ENCODE measurements at regions not wholly inside any gene's neighbourhood (a gene's known extent, or its start where the extent isn't known, plus 50 kb on each side); places are given as distances from the start of the nearest gene placed in this dataset.

DNA sequence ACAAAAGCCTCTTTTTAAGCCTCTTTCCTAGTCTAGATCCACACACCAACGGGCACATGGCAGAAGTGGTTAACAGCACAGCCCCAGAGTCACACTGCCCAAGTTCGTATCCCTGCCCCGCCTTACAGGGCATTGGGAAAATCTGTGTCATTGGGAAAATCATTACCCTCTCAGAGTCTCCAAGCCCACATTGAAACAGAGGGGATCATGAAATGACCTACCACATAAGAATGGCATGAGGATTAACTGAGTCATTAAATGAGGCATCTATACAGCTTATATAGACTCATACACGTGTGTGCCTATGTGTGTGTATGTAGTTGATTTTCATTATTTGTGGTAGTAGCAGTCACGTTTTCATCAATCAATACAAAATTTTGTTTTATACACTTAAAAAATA, 469.0 kb upstream of the POU3F3 start:
- DNase-seq (no peak), ATAC-seq (no peak)
- TF ChIP-seq POLR2A (IDR thresholded peaks at IDR 0.05): no peak
- TF ChIP-seq, protein P1, sequence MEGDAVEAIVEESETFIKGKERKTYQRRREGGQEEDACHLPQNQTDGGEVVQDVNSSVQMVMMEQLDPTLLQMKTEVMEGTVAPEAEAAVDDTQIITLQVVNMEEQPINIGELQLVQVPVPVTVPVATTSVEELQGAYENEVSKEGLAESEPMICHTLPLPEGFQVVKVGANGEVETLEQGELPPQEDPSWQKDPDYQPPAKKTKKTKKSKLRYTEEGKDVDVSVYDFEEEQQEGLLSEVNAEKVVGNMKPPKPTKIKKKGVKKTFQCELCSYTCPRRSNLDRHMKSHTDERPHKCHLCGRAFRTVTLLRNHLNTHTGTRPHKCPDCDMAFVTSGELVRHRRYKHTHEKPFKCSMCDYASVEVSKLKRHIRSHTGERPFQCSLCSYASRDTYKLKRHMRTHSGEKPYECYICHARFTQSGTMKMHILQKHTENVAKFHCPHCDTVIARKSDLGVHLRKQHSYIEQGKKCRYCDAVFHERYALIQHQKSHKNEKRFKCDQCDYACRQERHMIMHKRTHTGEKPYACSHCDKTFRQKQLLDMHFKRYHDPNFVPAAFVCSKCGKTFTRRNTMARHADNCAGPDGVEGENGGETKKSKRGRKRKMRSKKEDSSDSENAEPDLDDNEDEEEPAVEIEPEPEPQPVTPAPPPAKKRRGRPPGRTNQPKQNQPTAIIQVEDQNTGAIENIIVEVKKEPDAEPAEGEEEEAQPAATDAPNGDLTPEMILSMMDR (IDR thresholded peaks at IDR 0.05): no peak
- Histone ChIP-seq H3K27ac (no peak overlapping the region), H3K27me3 (peaks cover 0 to 16% (median 0%) of the 10 kb centered on the region in 9 donors), H3K4me1 (no peaks in the 10 kb centered on the region), H3K4me3 (no peak overlapping the region), H3K9me3 (peaks cover 0 to 6% (median 0%) of the 10 kb centered on the region in 12 donors), H3K36me3 (no peaks in the 10 kb centered on the region)
- 78 to 85% (median 84%) methylated on average over 5 of the region's 5 CpGs for WGBS, 4 donors
- intact Hi-C loops (cut with DNase I): no loop called here

DNA sequence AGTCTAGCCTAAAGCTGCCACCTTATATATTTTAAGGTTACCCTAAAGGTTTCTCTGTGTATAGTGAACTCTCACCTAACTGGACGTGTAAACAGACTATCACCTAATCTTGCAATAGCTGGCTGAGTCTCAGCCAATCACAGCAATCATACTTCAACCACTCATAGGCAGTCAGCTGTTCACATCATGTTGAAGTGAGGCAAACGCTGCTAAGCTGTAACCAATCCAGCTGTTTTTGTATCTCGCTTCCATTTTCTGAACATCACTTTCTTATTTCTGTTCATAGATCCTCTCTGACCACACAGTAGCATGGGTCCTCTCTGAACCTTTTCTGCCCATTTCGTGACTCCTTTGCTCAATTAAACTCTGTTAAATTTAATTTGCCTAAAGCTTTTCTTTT, 468.2 kb upstream of the POU3F3 start:
- Histone ChIP-seq H3K4me3 (no peak overlapping the region), H3K27me3 (peaks cover 0 to 16% (median 0%) of the 10 kb centered on the region in 9 donors), H3K36me3 (no peaks in the 10 kb centered on the region), H3K27ac (no peak overlapping the region), H3K9me3 (peaks cover 0 to 6% (median 0%) of the 10 kb centered on the region in 12 donors), H3K4me1 (no peaks in the 10 kb centered on the region)
- WGBS, 4 donors: 54 to 63% (median 58%) methylated on average over 4 of the region's 4 CpGs
- TF ChIP-seq POLR2A (IDR thresholded peaks at IDR 0.05): no peak
- TF ChIP-seq, protein P1 (IDR thresholded peaks at IDR 0.05): no peak
- intact Hi-C loops (cut with DNase I): no loop called here
- no peak for DNase-seq
- no peak for ATAC-seq

GRCh38 chr2:104388296-104388695, 465.6 kb upstream of the POU3F3 start:
- Histone ChIP-seq H3K4me3 (no peak overlapping the region), H3K9me3 (peaks cover 0 to 6% (median 0%) of the 10 kb centered on the region in 12 donors), H3K27me3 (peaks cover 0 to 18% (median 0%) of the 10 kb centered on the region in 9 donors), H3K27ac (no peak overlapping the region), H3K36me3 (no peaks in the 10 kb centered on the region), H3K4me1 (no peaks in the 10 kb centered on the region)
- TF ChIP-seq, protein P1 (IDR thresholded peaks at IDR 0.05): no peak
- TF ChIP-seq POLR2A (IDR thresholded peaks at IDR 0.05): no peak
- ATAC-seq (no peak), DNase-seq (no peak)
- WGBS, 4 donors: 17 to 35% (median 20%) methylated on average over 2 of the region's 2 CpGs
- intact Hi-C loops (cut with DNase I): no loop called here

GRCh38 chr2:104402825-104403224, 451.1 kb upstream of the POU3F3 start:
- ATAC-seq (no peak), DNase-seq (no peak)
- Histone ChIP-seq H3K27ac (no peak overlapping the region), H3K4me1 (no peaks in the 10 kb centered on the region), H3K4me3 (no peak overlapping the region), H3K9me3 (no peaks in the 10 kb centered on the region), H3K27me3 (peaks cover 0 to 6% (median 0%) of the 10 kb centered on the region in 9 donors), H3K36me3 (no peaks in the 10 kb centered on the region)
- 83 to 90% (median 85%) methylated on average over 3 of the region's 3 CpGs for WGBS, 4 donors
- TF ChIP-seq, protein P1 (IDR thresholded peaks at IDR 0.05): no peak
- TF ChIP-seq POLR2A (IDR thresholded peaks at IDR 0.05): no peak
- intact Hi-C loops (cut with DNase I): no loop called here
